MM.1S (cell line): ENCODE measurements at regions not wholly inside any gene's neighbourhood (a gene's known extent, or its start where the extent isn't known, plus 50 kb on each side); places are given as distances from the start of the nearest gene placed in this dataset.

Experiments used
- CTCF ChIP-seq: fragments of 300-600 bp; sonication (generic); IDR thresholded peaks from 2 replicates; pipeline ENCODE4 v1.5.1; 2016; ENCODE audit warnings: antibody characterized with exemption, low read length, mixed read lengths
- EZH2phosphoT487 ChIP-seq: fragments of 300-600 bp; sonication (generic); IDR thresholded peaks from 2 replicates; pipeline ENCODE4 v1.6.1; 2018; ENCODE audit warnings: antibody characterized with exemption, low read length

GRCh38 chr2:22134421-22134820 is 1010.7 kb downstream of the TDRD15 start:
- TF ChIP-seq CTCF: no peak
- no peak for TF ChIP-seq EZH2phosphoT487
